GM20000 (cell line): ENCODE measurements at regions not wholly inside any gene's neighbourhood (a gene's known extent, or its start where the extent isn't known, plus 50 kb on each side); places are given as distances from the start of the nearest gene placed in this dataset.

ENCODE experiments used
- DNase-seq: peaks from one replicate; pipeline ENCODE4 v3.0.0; 2012; ENCODE audit warnings: low spot score
- TF ChIP-seq, protein P1 (sequence below): IDR thresholded peaks from 2 replicates; pipeline ENCODE4 v1.5.1; 2012; ENCODE audit warnings: mild to moderate bottlenecking, control low read depth; ENCODE audit errors: extremely low read depth, missing control alignments

DNA sequence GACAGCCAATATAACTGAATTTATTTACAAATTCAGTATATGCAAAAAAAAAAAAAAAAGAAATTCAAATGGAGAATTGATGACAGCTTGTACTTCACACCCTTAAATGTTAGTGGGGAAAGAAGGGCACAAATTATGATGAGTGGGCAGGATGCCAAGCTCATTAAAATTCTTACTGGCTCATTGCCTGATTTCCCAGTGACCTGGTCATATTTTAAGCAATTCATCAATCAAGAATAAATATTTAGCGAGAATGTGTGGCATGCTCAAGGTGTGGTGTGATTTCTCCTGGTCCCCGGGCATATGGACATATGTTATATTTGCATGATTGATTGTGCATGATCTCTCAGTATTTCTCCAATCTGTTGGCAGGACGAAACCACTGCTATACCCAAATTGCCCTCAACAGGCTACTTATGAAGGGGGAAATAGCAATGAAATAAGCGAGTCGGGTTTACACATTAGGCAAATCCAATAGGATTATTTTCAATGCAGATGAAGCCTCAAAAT is 883.0 kb downstream of the LRRTM4 start:
- no peak for DNase-seq
- TF ChIP-seq, protein P1, sequence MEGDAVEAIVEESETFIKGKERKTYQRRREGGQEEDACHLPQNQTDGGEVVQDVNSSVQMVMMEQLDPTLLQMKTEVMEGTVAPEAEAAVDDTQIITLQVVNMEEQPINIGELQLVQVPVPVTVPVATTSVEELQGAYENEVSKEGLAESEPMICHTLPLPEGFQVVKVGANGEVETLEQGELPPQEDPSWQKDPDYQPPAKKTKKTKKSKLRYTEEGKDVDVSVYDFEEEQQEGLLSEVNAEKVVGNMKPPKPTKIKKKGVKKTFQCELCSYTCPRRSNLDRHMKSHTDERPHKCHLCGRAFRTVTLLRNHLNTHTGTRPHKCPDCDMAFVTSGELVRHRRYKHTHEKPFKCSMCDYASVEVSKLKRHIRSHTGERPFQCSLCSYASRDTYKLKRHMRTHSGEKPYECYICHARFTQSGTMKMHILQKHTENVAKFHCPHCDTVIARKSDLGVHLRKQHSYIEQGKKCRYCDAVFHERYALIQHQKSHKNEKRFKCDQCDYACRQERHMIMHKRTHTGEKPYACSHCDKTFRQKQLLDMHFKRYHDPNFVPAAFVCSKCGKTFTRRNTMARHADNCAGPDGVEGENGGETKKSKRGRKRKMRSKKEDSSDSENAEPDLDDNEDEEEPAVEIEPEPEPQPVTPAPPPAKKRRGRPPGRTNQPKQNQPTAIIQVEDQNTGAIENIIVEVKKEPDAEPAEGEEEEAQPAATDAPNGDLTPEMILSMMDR, result no peak

DNA sequence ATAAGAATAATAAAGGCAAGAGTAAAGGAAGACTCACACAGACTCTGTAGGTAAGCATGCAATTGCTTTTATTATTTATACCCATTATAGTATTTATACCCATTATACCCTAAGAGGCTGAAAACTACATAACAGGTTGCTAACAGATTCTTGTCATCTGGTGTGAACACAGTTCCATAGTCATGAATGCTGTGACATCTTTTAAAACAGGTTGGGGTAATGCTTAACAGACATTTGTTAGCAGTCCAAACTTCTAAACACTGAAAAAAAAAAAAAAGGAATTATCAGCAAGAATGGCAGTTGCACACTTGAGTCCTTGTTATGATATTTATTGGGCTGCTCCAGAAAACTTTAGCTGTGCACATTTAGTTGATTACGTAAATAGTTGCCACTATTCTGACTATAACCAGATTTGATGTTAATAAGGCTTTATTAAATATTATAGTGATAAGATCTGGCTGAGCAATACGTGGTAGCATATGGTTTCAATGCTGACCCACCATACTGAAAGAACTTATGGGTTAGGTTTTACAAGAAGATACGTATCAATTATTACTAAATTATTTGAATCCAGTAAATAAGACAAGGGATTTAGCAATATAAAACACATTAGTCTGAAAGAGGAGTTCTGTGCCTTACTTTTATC is 888.8 kb downstream of the LRRTM4 start:
- TF ChIP-seq, protein P1, result no peak
- DNase-seq, result no peak

DNA sequence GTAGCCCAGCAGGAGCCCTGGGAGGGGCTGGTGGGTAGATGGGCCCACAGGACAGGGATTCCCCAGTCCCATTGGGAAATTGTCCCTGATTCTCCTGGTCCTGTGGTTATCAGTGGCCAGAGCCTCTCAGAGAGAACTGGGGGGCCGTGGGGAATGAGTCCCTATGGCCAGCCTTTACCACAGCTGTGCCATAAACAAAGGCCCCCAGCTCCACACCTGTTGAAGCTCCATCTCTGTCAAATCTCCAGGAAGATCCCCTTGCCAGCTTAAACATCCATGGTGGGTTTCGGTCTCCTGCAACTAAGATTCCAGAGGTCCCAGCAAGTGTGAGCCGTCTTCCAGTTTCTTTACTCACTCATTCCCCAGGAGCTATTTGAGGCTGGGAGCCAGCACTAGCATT is 897.1 kb downstream of the LRRTM4 start:
- no peak for DNase-seq
- TF ChIP-seq, protein P1, result no peak

DNA sequence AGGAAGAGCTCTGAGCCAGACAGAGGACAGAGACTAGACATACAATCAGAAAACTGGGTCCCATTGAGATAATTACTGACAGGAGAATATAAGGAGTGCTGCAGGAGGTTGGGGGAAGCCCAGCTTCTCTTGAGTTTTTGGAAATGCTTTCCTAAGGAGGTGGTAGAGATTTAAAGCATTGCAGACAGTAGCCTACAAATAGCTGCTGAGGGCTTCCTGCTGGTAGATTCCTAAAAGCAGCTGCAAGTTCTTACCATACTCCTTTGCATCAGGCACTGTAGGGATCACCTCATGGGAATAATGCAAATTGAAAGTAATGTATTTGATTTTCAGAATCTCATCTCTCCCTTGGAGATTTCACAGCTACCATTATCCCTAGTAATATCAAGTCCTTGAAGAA is 902.6 kb upstream of the GCFC2 start:
- TF ChIP-seq, protein P1, result no peak
- no peak for DNase-seq

DNA sequence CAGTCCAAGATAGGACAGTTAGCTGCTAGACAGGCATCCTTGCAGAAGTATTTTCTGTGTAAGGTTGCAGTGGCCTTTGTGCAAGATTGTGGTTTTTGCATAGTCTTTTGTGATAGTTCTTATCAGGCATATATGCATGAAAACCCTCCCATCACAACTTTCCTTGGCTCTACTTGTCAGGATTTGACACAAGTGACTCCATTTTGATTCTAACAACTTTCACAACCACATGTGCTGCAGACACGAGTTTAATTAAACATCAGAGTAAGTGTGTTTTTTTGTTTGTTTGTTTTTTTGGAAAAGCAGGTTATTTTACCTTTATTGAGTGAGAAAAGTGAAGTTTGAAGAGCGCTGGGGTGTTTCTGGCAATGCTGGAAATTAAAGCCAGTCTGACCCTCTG is 902.0 kb upstream of the GCFC2 start:
- TF ChIP-seq, protein P1, result no peak
- DNase-seq, result no peak

DNA sequence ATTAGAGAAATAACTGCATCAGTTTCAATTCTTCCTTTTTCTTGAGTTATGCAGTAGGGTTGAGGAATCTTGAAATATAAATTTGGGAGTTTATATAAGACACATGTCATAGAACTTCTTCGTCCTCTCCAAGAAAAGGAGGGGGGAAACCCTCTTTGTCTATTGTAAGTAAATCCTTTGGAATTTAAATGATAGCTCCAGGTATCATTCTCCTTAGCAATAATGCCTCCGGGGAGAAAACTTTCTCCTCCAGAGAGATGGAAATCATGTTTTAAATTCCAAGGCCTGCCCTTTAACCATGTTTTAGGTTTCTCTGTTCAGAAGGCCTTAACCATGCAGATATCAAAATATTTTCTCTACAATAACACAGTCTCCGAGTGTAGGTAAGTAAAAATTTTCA is 899.7 kb upstream of the GCFC2 start:
- TF ChIP-seq, protein P1, result no peak
- no peak for DNase-seq

DNA sequence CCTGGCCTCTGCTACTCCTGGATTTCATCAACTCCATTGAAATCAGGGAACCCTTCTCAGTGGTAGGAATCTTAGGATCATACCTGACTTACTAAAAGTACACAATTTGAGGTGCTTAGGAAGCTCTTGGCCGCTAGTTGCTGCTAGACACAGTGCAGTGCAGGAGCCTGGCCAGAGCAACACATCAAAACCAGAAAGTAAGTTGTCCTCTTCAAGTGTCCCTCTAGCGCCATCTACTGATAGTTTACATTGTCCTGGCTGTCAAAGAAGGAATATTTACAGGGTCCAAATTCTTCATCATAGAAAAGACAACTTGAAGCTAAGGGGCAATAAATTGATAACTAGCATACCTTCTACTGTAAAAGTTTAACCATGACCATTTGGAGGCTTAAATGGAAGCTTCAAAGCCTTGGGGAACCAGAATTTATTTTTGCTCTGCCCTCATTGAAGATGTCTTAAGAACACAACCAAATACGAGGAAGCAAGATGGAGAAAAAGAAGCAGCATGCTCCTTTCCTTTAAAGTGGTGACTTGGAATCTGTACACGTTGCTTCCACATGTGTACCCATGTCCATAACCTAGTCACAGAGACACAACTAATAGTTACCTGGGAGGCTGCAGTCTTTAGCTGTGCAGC is 889.1 kb upstream of the GCFC2 start:
- peak; percentile 59 for DNase-seq
- TF ChIP-seq, protein P1, result peak; percentile 63
